Skeletal muscle satellite cell (primary cell): ENCODE measurements at regions not wholly inside any gene's neighbourhood (a gene's known extent, or its start where the extent isn't known, plus 50 kb on each side); places are given as distances from the start of the nearest gene placed in this dataset.
"Not testable (repeated sequence)": the region's sequence is repeated elsewhere in the genome, so short reads cannot be mapped to it uniquely, and the experiment has no call there.

ENCODE experiments used
- H3K27me3 ChIP-seq: 2 replicates; pipeline ENCODE4 v1.7.0; 2013; ENCODE audit warnings: low read length; ENCODE audit not compliant: control insufficient read depth, insufficient read depth
- H3K36me3 ChIP-seq: 2 replicates; pipeline ENCODE4 v1.7.0; 2013; ENCODE audit warnings: mild to moderate bottlenecking, control low read depth, low read length; ENCODE audit not compliant: insufficient read depth
- H3K4me1 ChIP-seq: 2 replicates; pipeline ENCODE4 v1.7.0; 2013; ENCODE audit warnings: low read length; ENCODE audit not compliant: control insufficient read depth, insufficient read depth
- H3K4me2 ChIP-seq: 2 replicates; pipeline ENCODE4 v1.7.0; 2013; ENCODE audit warnings: mild to moderate bottlenecking, low read length
- H3K4me3 ChIP-seq: 2 replicates; pipeline ENCODE4 v1.7.0; 2013; ENCODE audit warnings: low read length
- H3K9ac ChIP-seq: 2 replicates; pipeline ENCODE4 v1.7.0; 2013; ENCODE audit warnings: mild to moderate bottlenecking, low read depth, low read length, moderate library complexity
- H3K9me3 ChIP-seq: replicated peaks from 2 replicates; pipeline ENCODE4 v1.7.0; 2013; ENCODE audit warnings: mild to moderate bottlenecking, control low read depth, low read length

DNA sequence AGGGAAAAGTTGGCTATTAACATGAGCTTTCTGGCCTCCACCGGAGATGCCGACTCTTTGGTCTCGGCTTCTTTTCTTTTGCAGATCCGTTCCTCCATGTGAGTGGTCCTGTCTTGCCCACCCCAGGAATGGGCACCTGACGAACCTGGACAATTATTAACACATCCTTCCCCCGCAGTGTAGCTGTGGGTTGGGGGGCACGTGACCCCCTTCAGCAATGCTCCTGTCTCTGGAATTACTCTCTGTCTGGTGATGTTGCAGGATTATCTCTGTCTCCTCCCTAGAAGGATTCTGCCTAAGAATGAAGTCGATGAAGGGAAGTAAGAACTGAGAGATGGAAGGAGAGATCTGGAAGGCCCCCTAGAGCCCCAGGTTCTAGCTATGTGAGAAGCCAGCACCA lies 115.2 kb upstream of the NPAS2 start:
- Histone ChIP-seq H3K36me3 (no peaks in the 10 kb centered on the region), H3K9me3 (no peaks in the 10 kb centered on the region), H3K4me3 (no peak overlapping the region), H3K9ac (no peak overlapping the region), H3K4me1 (no peaks in the 10 kb centered on the region), H3K4me2 (no peak overlapping the region), H3K27me3 (peaks cover 59% of the 10 kb centered on the region)

GRCh38 chr2:100707016-100707947 lies 112.7 kb upstream of the NPAS2 start:
- Histone ChIP-seq H3K4me1 (no peaks in the 10 kb centered on the region), H3K36me3 (no peaks in the 10 kb centered on the region), H3K9me3 (no peaks in the 10 kb centered on the region), H3K27me3 (peaks cover 49% of the 10 kb centered on the region), H3K4me3 (no peak overlapping the region), H3K4me2 (no peak overlapping the region), H3K9ac (no peak overlapping the region)

DNA sequence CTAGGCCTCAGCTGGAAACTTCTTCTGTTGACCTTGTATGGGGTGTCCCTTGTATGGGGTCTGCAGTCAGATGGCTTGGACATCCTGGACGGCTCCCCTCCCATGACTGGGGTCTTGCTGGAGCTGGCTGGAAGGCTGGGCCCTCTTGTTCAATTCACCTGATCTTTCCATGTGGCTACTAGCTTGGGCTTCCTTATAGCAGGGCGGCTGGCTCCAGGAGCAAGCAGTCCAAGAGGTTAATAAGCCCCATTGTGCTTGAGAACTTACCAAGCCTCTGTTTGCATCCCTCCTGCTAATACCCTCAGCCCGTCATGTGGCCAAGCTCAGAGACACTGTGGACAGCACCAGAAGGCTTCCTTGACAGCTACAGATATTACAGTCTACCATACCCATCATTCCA lies 111.6 kb upstream of the NPAS2 start:
- no peak overlapping the region for H3K4me3 ChIP-seq
- no peak overlapping the region for H3K9ac ChIP-seq
- no peaks in the 10 kb centered on the region for H3K4me1 ChIP-seq
- H3K27me3 ChIP-seq, result peaks cover 38% of the 10 kb centered on the region
- no peak overlapping the region for H3K4me2 ChIP-seq
- H3K9me3 ChIP-seq, result no peaks in the 10 kb centered on the region
- no peaks in the 10 kb centered on the region for H3K36me3 ChIP-seq

DNA sequence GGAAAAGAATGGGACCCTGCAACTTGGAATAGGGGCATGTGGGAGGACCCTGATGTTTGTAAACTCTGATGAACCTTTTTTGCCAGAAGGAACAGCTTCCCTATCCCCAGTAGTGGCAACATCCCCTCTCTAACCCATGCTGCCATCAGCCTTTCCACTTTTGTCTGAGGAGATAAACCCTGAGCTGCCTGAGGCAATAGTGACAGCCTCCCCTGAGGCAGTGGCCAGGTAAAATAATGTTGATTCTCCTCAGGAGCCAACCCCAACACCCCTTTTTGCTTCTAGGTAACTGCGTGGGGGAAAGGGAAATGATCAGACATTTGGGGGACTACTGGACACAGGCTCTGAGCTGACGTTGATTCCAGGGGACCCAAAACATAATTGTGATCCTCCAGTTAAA lies 106.8 kb upstream of the NPAS2 start:
- Histone ChIP-seq H3K9me3 (no peaks in the 10 kb centered on the region), H3K4me1 (no peaks in the 10 kb centered on the region), H3K4me3 (no peak overlapping the region), H3K9ac (no peak overlapping the region), H3K27me3 (peaks cover 8% of the 10 kb centered on the region), H3K36me3 (no peaks in the 10 kb centered on the region), H3K4me2 (no peak overlapping the region)

- H3K4me1 ChIP-seq, H3K4me3 ChIP-seq, H3K36me3 ChIP-seq, H3K9me3 ChIP-seq, H3K9ac ChIP-seq, H3K4me2 ChIP-seq: not testable (repeated sequence)
- H3K27me3 ChIP-seq, result peaks cover 11% of the 10 kb centered on the region
Observed at GRCh38 chr2:100714396-100715010, 105.4 kb upstream of the NPAS2 start.

DNA sequence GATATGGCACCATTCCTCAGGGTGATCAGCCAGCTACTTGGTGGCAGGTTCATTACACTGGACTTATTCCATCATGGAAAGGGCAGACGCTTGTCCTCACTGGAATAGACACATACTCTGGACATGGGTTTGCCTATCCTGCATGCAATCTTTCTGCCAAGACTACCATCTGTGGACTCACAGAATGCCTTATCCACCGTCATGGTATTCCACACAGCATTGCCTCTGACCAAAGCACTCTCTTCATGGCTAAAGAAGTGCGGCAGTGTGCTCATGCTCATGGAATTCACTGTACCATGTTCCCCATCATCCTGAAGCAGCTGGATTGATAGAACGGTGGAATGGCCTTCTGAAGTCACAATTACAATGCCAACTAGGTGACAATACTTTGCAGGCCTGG lies 104.1 kb upstream of the NPAS2 start:
- peaks cover 13% of the 10 kb centered on the region for H3K27me3 ChIP-seq
- H3K9me3 ChIP-seq, H3K4me3 ChIP-seq, H3K4me2 ChIP-seq, H3K4me1 ChIP-seq, H3K9ac ChIP-seq, H3K36me3 ChIP-seq: not testable (repeated sequence)

- Histone ChIP-seq H3K9me3 (no peaks in the 10 kb centered on the region), H3K9ac (no peak overlapping the region), H3K4me2 (no peak overlapping the region)
Observed at GRCh38 chr2:100716581-100716980, 103.4 kb upstream of the NPAS2 start.

DNA sequence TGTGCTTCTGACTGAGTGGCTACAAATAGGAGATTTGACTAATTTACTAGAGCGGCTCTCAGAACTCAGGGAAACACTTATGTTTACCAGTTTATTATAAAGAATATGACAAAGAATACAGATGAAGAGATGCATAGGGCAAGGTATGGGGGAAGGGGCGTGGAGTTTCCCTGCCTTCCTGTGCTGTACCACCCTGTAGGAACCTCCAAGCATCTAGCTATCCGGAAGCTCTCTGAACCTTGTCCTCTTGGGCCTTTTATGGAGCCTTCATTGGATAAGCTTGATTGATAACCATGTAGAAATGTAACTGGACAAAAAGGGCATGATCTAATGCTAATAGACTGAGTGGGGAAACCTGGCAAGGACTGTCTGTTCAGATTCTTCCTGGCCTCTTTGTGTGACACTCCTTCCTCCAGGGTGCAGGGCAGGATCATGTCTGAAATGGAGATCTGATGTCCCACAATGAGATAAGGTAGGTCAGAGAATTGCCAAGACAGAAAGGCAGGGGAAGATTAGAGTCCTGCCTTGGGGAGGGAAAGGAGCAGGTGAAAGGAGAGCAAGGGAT lies 101.8 kb upstream of the NPAS2 start:
- Histone ChIP-seq H3K27me3 (peaks cover 32% of the 10 kb centered on the region), H3K36me3 (no peaks in the 10 kb centered on the region), H3K4me1 (no peaks in the 10 kb centered on the region), H3K9me3 (no peaks in the 10 kb centered on the region), H3K4me3 (no peak overlapping the region), H3K9ac (no peak overlapping the region), H3K4me2 (no peak overlapping the region)

More at GRCh38 chr2:100716581-100716980, 103.4 kb upstream of the NPAS2 start:
- Histone ChIP-seq H3K36me3 (no peaks in the 10 kb centered on the region), H3K4me3 (no peak overlapping the region), H3K4me1 (no peaks in the 10 kb centered on the region), H3K27me3 (peaks cover 19% of the 10 kb centered on the region)

- H3K4me1 ChIP-seq, result no peaks in the 10 kb centered on the region
- H3K4me2 ChIP-seq, result no peak overlapping the region
- H3K4me3 ChIP-seq, result no peak overlapping the region
- no peaks in the 10 kb centered on the region for H3K9me3 ChIP-seq
- H3K27me3 ChIP-seq, result peaks cover 47% of the 10 kb centered on the region
- H3K36me3 ChIP-seq, result no peaks in the 10 kb centered on the region
- H3K9ac ChIP-seq, result no peak overlapping the region
Observed at GRCh38 chr2:100720445-100720844, 99.5 kb upstream of the NPAS2 start.

DNA sequence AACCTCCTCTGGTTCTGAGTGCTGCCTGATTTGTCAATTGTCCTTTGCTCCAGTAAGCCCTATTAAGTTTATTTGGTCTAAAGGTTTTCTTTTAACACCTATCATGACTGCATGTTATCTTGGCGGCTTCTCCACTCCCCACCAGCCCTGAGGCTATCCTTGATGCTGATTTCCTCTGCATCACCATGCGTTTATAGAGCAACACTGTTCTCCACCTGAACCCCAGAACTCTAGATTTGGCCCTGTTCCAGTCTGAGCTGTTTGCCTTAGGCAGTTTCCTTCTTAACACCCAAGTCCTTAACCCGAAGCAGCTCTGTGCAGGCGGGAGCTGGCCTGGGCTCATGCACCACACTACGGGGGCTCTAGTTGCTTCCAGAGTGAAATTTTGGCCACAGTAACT lies 98.2 kb upstream of the NPAS2 start:
- H3K27me3 ChIP-seq, result peaks cover 48% of the 10 kb centered on the region
- H3K4me2 ChIP-seq, result no peak overlapping the region
- no peak overlapping the region for H3K4me3 ChIP-seq
- H3K9ac ChIP-seq, result no peak overlapping the region
- no peaks in the 10 kb centered on the region for H3K9me3 ChIP-seq
- no peaks in the 10 kb centered on the region for H3K4me1 ChIP-seq
- no peaks in the 10 kb centered on the region for H3K36me3 ChIP-seq

DNA sequence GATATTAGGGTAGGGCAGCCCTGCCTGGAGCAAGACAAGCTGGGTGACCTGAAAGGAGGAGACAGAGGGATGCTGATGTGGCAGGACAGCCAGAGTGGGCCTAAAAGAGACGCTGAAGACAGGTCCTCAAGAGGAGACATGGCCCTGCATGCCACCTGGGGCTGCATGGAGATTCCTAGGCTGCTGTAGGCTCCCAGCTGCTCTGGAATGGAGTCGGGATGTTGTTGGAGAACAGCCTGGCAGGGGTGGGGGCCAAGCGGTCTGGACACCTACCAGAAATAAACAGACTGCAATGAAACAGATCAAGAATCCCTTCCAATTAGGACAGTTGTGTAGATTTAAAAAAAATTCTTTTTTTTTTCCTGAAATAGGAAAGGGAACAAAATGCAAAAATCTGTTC lies 97.8 kb upstream of the NPAS2 start:
- Histone ChIP-seq H3K4me3 (no peak overlapping the region), H3K36me3 (no peaks in the 10 kb centered on the region), H3K27me3 (peaks cover 48% of the 10 kb centered on the region), H3K9me3 (no peaks in the 10 kb centered on the region), H3K9ac (no peak overlapping the region), H3K4me1 (no peaks in the 10 kb centered on the region), H3K4me2 (no peak overlapping the region)
